Stomach (tissue), 8 donors: ENCODE measurements at regions not wholly inside any gene's neighbourhood (a gene's known extent, or its start where the extent isn't known, plus 50 kb on each side); places are given as distances from the start of the nearest gene placed in this dataset.
"Not testable (repeated sequence)": the region's sequence is repeated elsewhere in the genome, so short reads cannot be mapped to it uniquely, and the experiment has no call there.

ENCODE experiments used
- DNase-seq, 2 donors: peaks; one replicate each; pipeline versions ENCODE4 v3.0.0 to v3.0.0-alpha.2; 2013 to 2019
- H3K27ac ChIP-seq, 5 donors: fragments of 200-600 bp in 4 of 5; sonication (generic) in 4 of 5; one replicate each; pipeline ENCODE4 v1.5.1; 2013 to 2019; ENCODE audit warnings: mild to moderate bottlenecking in 1 of 5, moderate library complexity in 1 of 5
- H3K27me3 ChIP-seq, 3 donors: fragments of 200-600 bp; sonication (generic); one replicate each; pipeline ENCODE4 v1.5.1; 2017 to 2019; ENCODE audit warnings: mixed run types in 1 of 3
- H3K36me3 ChIP-seq, 4 donors: fragments of 200-600 bp; sonication (generic); 1 replicate in 3 of 4; 2 replicates in 1 of 4; pipeline ENCODE4 v1.5.1; 2016 to 2019
- H3K4me1 ChIP-seq, 4 donors: fragments of 200-600 bp; sonication (generic); one replicate each; pipeline ENCODE4 v1.5.1; 2016 to 2019
- H3K4me3 ChIP-seq, 4 donors: fragments of 200-600 bp; sonication (generic) in 3 of 4; one replicate each; pipeline ENCODE4 v1.5.1; 2016 to 2019; ENCODE audit warnings: mild to moderate bottlenecking in 1 of 4
- H3K9me3 ChIP-seq, 4 donors: fragments of 200-600 bp; sonication (generic); one replicate each; pipeline ENCODE4 v1.5.1; 2016 to 2019
- EP300 ChIP-seq: sonication (generic); formaldehyde crosslinking; IDR thresholded peaks from one replicate; pipeline ENCODE4 v1.6.1; 2017; ENCODE audit warnings: antibody characterized with exemption
- POLR2A ChIP-seq, 4 donors: fragments of 450-650 bp; IDR thresholded peaks; one replicate each; pipeline ENCODE4 v1.6.1; 2016; ENCODE audit warnings: antibody characterized with exemption in 4 of 4, control low read depth in 2 of 4, mild to moderate bottlenecking in 1 of 4, moderate library complexity in 1 of 4
- POLR2AphosphoS5 ChIP-seq, 3 donors: sonication (generic); formaldehyde crosslinking; IDR thresholded peaks; one replicate each; pipeline ENCODE4 v1.6.1; 2016; ENCODE audit warnings: antibody characterized with exemption in 3 of 3
- WGBS, 5 donors: extraction: QIAGEN DNeasy Blood & Tissue Kit in 3 of 5; methylation state at CpG; one replicate each; pipeline versions ENCODE4 v1.1.5 to v1.1.7; 2013 to 2018; 5-methylcytosine and 5-hydroxymethylcytosine counted together
- intact Hi-C: fragments of 100-400 bp; cut with DNase I; formaldehyde crosslinking; loops from one replicate; pipeline ENCODE4 v1.15.1; 2023; ENCODE audit warnings: low total_unique reads
- TF ChIP-seq, protein P1 (sequence below), 7 experiments: fragments of 450-650 bp in 4 of 7; fragments of 200-600 bp in 3 of 7; sonication (generic) in 3 of 7; IDR thresholded peaks; one replicate each; pipeline ENCODE4 v1.5.1; 2016 to 2019; ENCODE audit warnings: antibody characterized with exemption in 7 of 7, control low read depth in 2 of 7, mild to moderate bottlenecking in 1 of 7
- donor health status: healthy with polysubstance abuse.
- donor health status: Bipolar disorder and iron deficiency.
- donor health status: healthy.

GRCh38 chr7:83271212-83272099 is 108.8 kb upstream of the PCLO start:
- TF ChIP-seq, protein P1, sequence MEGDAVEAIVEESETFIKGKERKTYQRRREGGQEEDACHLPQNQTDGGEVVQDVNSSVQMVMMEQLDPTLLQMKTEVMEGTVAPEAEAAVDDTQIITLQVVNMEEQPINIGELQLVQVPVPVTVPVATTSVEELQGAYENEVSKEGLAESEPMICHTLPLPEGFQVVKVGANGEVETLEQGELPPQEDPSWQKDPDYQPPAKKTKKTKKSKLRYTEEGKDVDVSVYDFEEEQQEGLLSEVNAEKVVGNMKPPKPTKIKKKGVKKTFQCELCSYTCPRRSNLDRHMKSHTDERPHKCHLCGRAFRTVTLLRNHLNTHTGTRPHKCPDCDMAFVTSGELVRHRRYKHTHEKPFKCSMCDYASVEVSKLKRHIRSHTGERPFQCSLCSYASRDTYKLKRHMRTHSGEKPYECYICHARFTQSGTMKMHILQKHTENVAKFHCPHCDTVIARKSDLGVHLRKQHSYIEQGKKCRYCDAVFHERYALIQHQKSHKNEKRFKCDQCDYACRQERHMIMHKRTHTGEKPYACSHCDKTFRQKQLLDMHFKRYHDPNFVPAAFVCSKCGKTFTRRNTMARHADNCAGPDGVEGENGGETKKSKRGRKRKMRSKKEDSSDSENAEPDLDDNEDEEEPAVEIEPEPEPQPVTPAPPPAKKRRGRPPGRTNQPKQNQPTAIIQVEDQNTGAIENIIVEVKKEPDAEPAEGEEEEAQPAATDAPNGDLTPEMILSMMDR (IDR thresholded peaks at IDR 0.05): peak in 2 of 7 experiments; percentile 22 to 23
- TF ChIP-seq EP300: no peak
- no peaks in the 10 kb centered on the region for H3K36me3 ChIP-seq
- no peak overlapping the region for H3K4me3 ChIP-seq
- no peaks in the 10 kb centered on the region for H3K27me3 ChIP-seq
- peak in 1 of 2 donors; percentile 61 for DNase-seq
- no peak overlapping the region for H3K27ac ChIP-seq
- no peaks in the 10 kb centered on the region for H3K9me3 ChIP-seq
- no peaks in the 10 kb centered on the region for H3K4me1 ChIP-seq
- 70 to 78% (median 73%) methylated on average over 5 of the region's 5 CpGs for WGBS, 5 donors
- intact Hi-C loops: loop anchor here (10.0 kb wide), 1 partner anchor 467 kb away; no protein-coding TSS in a partner anchor

GRCh38 chr7:83270407-83270806 is 107.7 kb upstream of the PCLO start:
- Histone ChIP-seq H3K36me3 (no peaks in the 10 kb centered on the region), H3K27me3 (no peaks in the 10 kb centered on the region), H3K27ac (no peak overlapping the region), H3K4me1 (no peaks in the 10 kb centered on the region), H3K4me3 (no peak overlapping the region), H3K9me3 (no peaks in the 10 kb centered on the region)
- DNase-seq: no peak
- TF ChIP-seq POLR2A (IDR thresholded peaks at IDR 0.05) (no peak), POLR2AphosphoS5 (IDR thresholded peaks at IDR 0.05) (no peak), EP300 (no peak)
- TF ChIP-seq, protein P1 (IDR thresholded peaks at IDR 0.05): no peak
- intact Hi-C loops: loop anchor here (10.0 kb wide), 1 partner anchor 466 kb away; no protein-coding TSS in a partner anchor
- 42 to 66% (median 51%) methylated on average over 3 of the region's 3 CpGs for WGBS, 5 donors

- WGBS, 5 donors: 45 to 61% (median 46%) methylated on average over 2 of the region's 2 CpGs
- H3K4me1 ChIP-seq: no peaks in the 10 kb centered on the region
- TF ChIP-seq, protein P1 (IDR thresholded peaks at IDR 0.05): no peak
- TF ChIP-seq POLR2A (IDR thresholded peaks at IDR 0.05) (no peak), POLR2AphosphoS5 (IDR thresholded peaks at IDR 0.05) (no peak), EP300 (no peak)
- H3K36me3 ChIP-seq: no peaks in the 10 kb centered on the region
- no peaks in the 10 kb centered on the region for H3K9me3 ChIP-seq
- peak in 1 of 2 donors; percentile 39 for DNase-seq
- intact Hi-C loops: no loop called here
- no peak overlapping the region for H3K4me3 ChIP-seq
- no peaks in the 10 kb centered on the region for H3K27me3 ChIP-seq
- H3K27ac ChIP-seq: no peak overlapping the region
These were observed 104.5 kb upstream of the PCLO start for GRCh38 chr7:83267141-83267631.

DNA sequence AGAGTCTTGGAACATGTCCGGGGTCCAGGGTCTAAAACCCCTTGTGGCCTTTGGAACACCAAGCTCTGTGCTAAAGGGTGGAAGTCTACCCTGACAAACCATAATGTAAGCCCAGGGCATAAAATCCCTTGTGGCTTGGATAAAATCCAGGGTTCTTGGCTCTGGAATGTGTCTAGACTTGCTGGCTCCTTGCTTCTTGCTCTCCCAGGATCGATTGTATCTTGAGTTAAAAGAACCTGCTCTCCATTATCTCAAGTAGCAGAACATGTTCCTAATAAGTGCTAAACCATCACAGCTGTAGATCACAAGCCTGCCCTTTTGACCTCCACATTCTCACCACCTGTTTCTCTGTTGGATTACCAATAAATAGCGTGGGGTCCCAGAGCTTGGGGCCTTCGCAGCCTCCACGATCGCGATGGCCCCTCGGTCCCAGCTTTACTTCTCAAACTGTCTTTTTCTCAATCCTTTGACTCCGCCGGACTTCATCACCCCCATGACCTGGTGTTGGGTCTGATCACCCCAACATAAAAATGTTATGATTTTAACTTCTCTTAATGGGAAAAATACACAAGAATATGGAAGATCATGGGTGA is 100.9 kb upstream of the PCLO start:
- H3K27ac ChIP-seq, DNase-seq, intact Hi-C loops, H3K4me3 ChIP-seq, H3K9me3 ChIP-seq, H3K4me1 ChIP-seq, H3K27me3 ChIP-seq, H3K36me3 ChIP-seq: not testable (repeated sequence)
- 83 to 87% (median 85%) methylated on average over 10 of the region's 10 CpGs for WGBS, 5 donors
